ENCODE measurements at regions not wholly inside any gene's neighbourhood (a gene's known extent, or its start where the extent isn't known, plus 50 kb on each side); places are given as distances from the start of the nearest gene placed in this dataset.

- peak; percentile 10 for DNase-seq (ENCODE audit: low spot score)
- Histone ChIP-seq H3K4me1 (ENCODE audit: insufficient read depth, low read length, poor library complexity, severe bottlenecking) (no peaks in the 10 kb centered on the region), H3K4me2 (ENCODE audit: low read length) (no peak overlapping the region), H4K20me1 (ENCODE audit: insufficient read depth, low read length) (no peaks in the 10 kb centered on the region), H3K36me3 (ENCODE audit: insufficient read depth, low read length) (no peaks in the 10 kb centered on the region), H3K79me2 (ENCODE audit: insufficient read depth, low read depth, low read length) (no peaks in the 10 kb centered on the region), H3K9me2 (ENCODE audit: insufficient read depth, low read length) (no peaks in the 10 kb centered on the region), H3K9me3 (ENCODE audit: low read length) (no peaks in the 10 kb centered on the region), H3K4me3 (ENCODE audit: low read depth, low read length, poor library complexity, severe bottlenecking) (no peak overlapping the region), H2AFZ (ENCODE audit: low read length) (no peak overlapping the region), H3K27ac (ENCODE audit: low read depth, low read length, poor library complexity, severe bottlenecking) (no peak overlapping the region)
- POLR2A ChIA-PET = interaction anchor here (0.7 to 1.3 kb wide), 2 partner anchors 16 to 951 kb away, joined by 3 to 4 read pairs; no protein-coding TSS in a partner anchor
- no peak for TF ChIP-seq EZH2phosphoT487 (IDR thresholded peaks at IDR 0.05; ENCODE audit: borderline replicate concordance, low read depth, low read length)
- peak; percentile 73 for TF ChIP-seq CTCF (conservative IDR thresholded peaks at IDR 0.05; ENCODE audit: low read length)
- CTCF ChIA-PET (ENCODE audit: unreplicated experiment) = no interaction called here
- intact Hi-C loops (cut with micrococcal nuclease; ENCODE audit: unreplicated experiment) = no loop called here
- no TSS peak for BruUV-seq (replicated peaks)
Observed at GRCh38 chr11:127493330-127494022, 492.9 kb upstream of the KIRREL3 start.

GRCh38 chr11:127492029-127492428, 491.5 kb upstream of the KIRREL3 start:
- no TSS peak for BruUV-seq (replicated peaks)
- ChIA-PET CTCF (ENCODE audit: unreplicated experiment) (no interaction called here), POLR2A (no interaction called here)
- no peaks in the 10 kb centered on the region for H3K9me2 ChIP-seq (ENCODE audit: insufficient read depth, low read length)
- no peak overlapping the region for H3K4me2 ChIP-seq (ENCODE audit: low read length)
- TF ChIP-seq CTCF (conservative IDR thresholded peaks at IDR 0.05; ENCODE audit: low read length) (no peak), EZH2phosphoT487 (IDR thresholded peaks at IDR 0.05; ENCODE audit: borderline replicate concordance, low read depth, low read length) (no peak)
- H2AFZ ChIP-seq (ENCODE audit: low read length) = no peak overlapping the region
- DNase-seq (ENCODE audit: low spot score) = no peak
- no peak overlapping the region for H3K27ac ChIP-seq (ENCODE audit: low read depth, low read length, poor library complexity, severe bottlenecking)
- H3K79me2 ChIP-seq (ENCODE audit: insufficient read depth, low read depth, low read length) = no peaks in the 10 kb centered on the region
- intact Hi-C loops (cut with micrococcal nuclease; ENCODE audit: unreplicated experiment) = no loop called here
- no peaks in the 10 kb centered on the region for H4K20me1 ChIP-seq (ENCODE audit: insufficient read depth, low read length)
- no peaks in the 10 kb centered on the region for H3K36me3 ChIP-seq (ENCODE audit: insufficient read depth, low read length)
- H3K4me1 ChIP-seq (ENCODE audit: insufficient read depth, low read length, poor library complexity, severe bottlenecking) = no peaks in the 10 kb centered on the region
- H3K4me3 ChIP-seq (ENCODE audit: low read depth, low read length, poor library complexity, severe bottlenecking) = no peak overlapping the region
- no peaks in the 10 kb centered on the region for H3K9me3 ChIP-seq (ENCODE audit: low read length)

- H3K4me1 ChIP-seq (ENCODE audit: insufficient read depth, low read length, poor library complexity, severe bottlenecking) = no peaks in the 10 kb centered on the region
- CTCF ChIA-PET (ENCODE audit: unreplicated experiment) = no interaction called here
- no peak overlapping the region for H3K4me3 ChIP-seq (ENCODE audit: low read depth, low read length, poor library complexity, severe bottlenecking)
- H3K4me2 ChIP-seq (ENCODE audit: low read length) = no peak overlapping the region
- DNase-seq (ENCODE audit: low spot score) = no peak
- intact Hi-C loops (cut with micrococcal nuclease; ENCODE audit: unreplicated experiment) = no loop called here
- no peak overlapping the region for H2AFZ ChIP-seq (ENCODE audit: low read length)
- TF ChIP-seq CTCF (conservative IDR thresholded peaks at IDR 0.05; ENCODE audit: low read length) (no peak), EZH2phosphoT487 (IDR thresholded peaks at IDR 0.05; ENCODE audit: borderline replicate concordance, low read depth, low read length) (no peak)
- POLR2A ChIA-PET = no interaction called here
- H3K27ac ChIP-seq (ENCODE audit: low read depth, low read length, poor library complexity, severe bottlenecking) = no peak overlapping the region
- no TSS peak for BruUV-seq (replicated peaks)
- H3K79me2 ChIP-seq (ENCODE audit: insufficient read depth, low read depth, low read length) = no peaks in the 10 kb centered on the region
- no peaks in the 10 kb centered on the region for H3K9me3 ChIP-seq (ENCODE audit: low read length)
- H4K20me1 ChIP-seq (ENCODE audit: insufficient read depth, low read length) = no peaks in the 10 kb centered on the region
- no peaks in the 10 kb centered on the region for H3K36me3 ChIP-seq (ENCODE audit: insufficient read depth, low read length)
- H3K9me2 ChIP-seq (ENCODE audit: insufficient read depth, low read length) = no peaks in the 10 kb centered on the region
Observed at GRCh38 chr11:127491589-127491988, 491.0 kb upstream of the KIRREL3 start.
